ENCODE measurements at regions not wholly inside any gene's neighbourhood (a gene's known extent, or its start where the extent isn't known, plus 50 kb on each side); places are given as distances from the start of the nearest gene placed in this dataset.

- FAIRE-seq: no peak
Measured at GRCh38 chr3:141418751-141419150, 50.4 kb downstream of the ZBTB38 start.

GRCh38 chr3:141419946-141420345 is 51.6 kb downstream of the ZBTB38 start:
- DNase-seq (ENCODE audit: extremely low spot score, insufficient read length, low read depth): no peak
- FAIRE-seq: no peak

More at GRCh38 chr3:141418751-141419150, 50.4 kb downstream of the ZBTB38 start:
- no peak for DNase-seq (ENCODE audit: extremely low spot score, insufficient read length, low read depth)

GRCh38 chr3:141421186-141421585 is 52.9 kb downstream of the ZBTB38 start:
- DNase-seq (ENCODE audit: extremely low spot score, insufficient read length, low read depth) (no peak), FAIRE-seq (no peak)

- FAIRE-seq: no peak
Measured at GRCh38 chr3:141421639-141422319, 53.5 kb downstream of the ZBTB38 start.

GRCh38 chr3:141422961-141423582 is 54.8 kb downstream of the ZBTB38 start:
- DNase-seq (ENCODE audit: extremely low spot score, insufficient read length, low read depth): no peak
- no peak for FAIRE-seq

More at GRCh38 chr3:141421639-141422319, 53.5 kb downstream of the ZBTB38 start:
- no peak for DNase-seq (ENCODE audit: extremely low spot score, insufficient read length, low read depth)

GRCh38 chr3:141425523-141426233 is 57.4 kb downstream of the ZBTB38 start:
- FAIRE-seq: peak; percentile 12
- DNase-seq (ENCODE audit: extremely low spot score, insufficient read length, low read depth): no peak

GRCh38 chr3:141426404-141427034 is 58.2 kb downstream of the ZBTB38 start:
- DNase-seq (ENCODE audit: extremely low spot score, insufficient read length, low read depth): no peak
- no peak for FAIRE-seq

GRCh38 chr3:141427764-141428163 is 59.1 kb upstream of the RASA2 start:
- FAIRE-seq (no peak), DNase-seq (ENCODE audit: extremely low spot score, insufficient read length, low read depth) (no peak)

GRCh38 chr3:141429371-141430035 is 57.3 kb upstream of the RASA2 start:
- DNase-seq (ENCODE audit: extremely low spot score, insufficient read length, low read depth) (no peak), FAIRE-seq (no peak)

GRCh38 chr3:141430316-141430715 is 56.5 kb upstream of the RASA2 start:
- no peak for DNase-seq (ENCODE audit: extremely low spot score, insufficient read length, low read depth)
- no peak for FAIRE-seq

GRCh38 chr3:141431411-141432378 is 55.1 kb upstream of the RASA2 start:
- DNase-seq (ENCODE audit: extremely low spot score, insufficient read length, low read depth): no peak
- FAIRE-seq: no peak

GRCh38 chr3:141432904-141433303 is 53.9 kb upstream of the RASA2 start:
- FAIRE-seq: no peak
- no peak for DNase-seq (ENCODE audit: extremely low spot score, insufficient read length, low read depth)

GRCh38 chr3:141434255-141434654 is 52.6 kb upstream of the RASA2 start:
- DNase-seq (ENCODE audit: extremely low spot score, insufficient read length, low read depth) (no peak), FAIRE-seq (no peak)

GRCh38 chr3:141436180-141436579 is 50.6 kb upstream of the RASA2 start:
- DNase-seq (ENCODE audit: extremely low spot score, insufficient read length, low read depth): no peak
- no peak for FAIRE-seq
